B cell (primary cell): ENCODE measurements at regions not wholly inside any gene's neighbourhood (a gene's known extent, or its start where the extent isn't known, plus 50 kb on each side); places are given as distances from the start of the nearest gene placed in this dataset.

Experiments used
- ATAC-seq: fragments of 200-7000 bp; cut with Tn5 transposase; one replicate; pipeline ENCODE4 v1.10.0; 2021; ENCODE audit warnings: low read depth, mild to moderate bottlenecking, moderate number of reproducible peaks, moderate library complexity
- CTCF ChIA-PET: fragments of 350-600 bp; sonication (Branson Sonifier 250); formaldehyde crosslinking; loops from one replicate; lab custom pipeline; 2021; ENCODE audit warnings: antibody characterized with exemption, inconsistent platforms; lab: Charles Lee
- POLR2A ChIA-PET: fragments of 350-600 bp; sonication (Branson Sonifier 250); formaldehyde crosslinking; loops from one replicate; lab custom pipeline; 2021; ENCODE audit warnings: antibody characterized with exemption; lab: Charles Lee
- DNase-seq: peaks from one replicate; pipeline ENCODE4 v3.0.0; 2013
- H2AFZ ChIP-seq: 2 replicates; pipeline ENCODE4 v1.6.1; 2012; ENCODE audit warnings: mild to moderate bottlenecking, low read depth, low read length; ENCODE audit not compliant: insufficient read depth, poor library complexity, severe bottlenecking
- H3K27ac ChIP-seq, 2 donors: 1 replicate in 1 of 2; 2 replicates in 1 of 2; pipeline ENCODE4 v1.5.1; 2012 to 2013; ENCODE audit warnings: low read length in 2 of 2, mild to moderate bottlenecking in 2 of 2, moderate library complexity in 1 of 2
- H3K27me3 ChIP-seq, 4 experiments: fragments of 200-600 bp in 1 of 4; sonication (generic) in 1 of 4; replicated peaks in 1 of 4; 1 replicate in 2 of 4; 2 replicates in 2 of 4; pipeline versions ENCODE4 v1.6.1 to v1.7.0; 2013 to 2016; ENCODE audit warnings: low read length in 3 of 4, mild to moderate bottlenecking in 2 of 4, mixed read lengths in 1 of 4, moderate library complexity in 1 of 4; ENCODE audit not compliant: insufficient read depth in 4 of 4, control insufficient read depth in 3 of 4; ENCODE audit errors: control extremely low read depth in 1 of 4
- H3K36me3 ChIP-seq, 2 experiments: replicated peaks in 1 of 2; 1 replicate in 1 of 2; 2 replicates in 1 of 2; pipeline versions ENCODE4 v1.6.1 to v1.7.1; 2013; ENCODE audit warnings: low read length in 1 of 2; ENCODE audit not compliant: insufficient read depth in 2 of 2, control insufficient read depth in 1 of 2; ENCODE audit errors: control extremely low read depth in 1 of 2, extremely low read depth in 1 of 2
- H3K4me1 ChIP-seq, 2 donors: fragments of 200-600 bp in 1 of 2; sonication (generic) in 1 of 2; 1 replicate in 1 of 2; 2 replicates in 1 of 2; pipeline versions ENCODE4 v1.5.1 to v1.6.1; 2013 to 2017; ENCODE audit warnings: low read length in 2 of 2; ENCODE audit not compliant: control insufficient read depth in 2 of 2, insufficient read depth in 2 of 2
- H3K4me2 ChIP-seq: replicated peaks from 2 replicates; pipeline ENCODE3; 2012; ENCODE audit warnings: mild to moderate bottlenecking, low read depth, low read length; ENCODE audit not compliant: poor library complexity, severe bottlenecking
- H3K4me3 ChIP-seq, 5 experiments: fragments of 200-600 bp in 1 of 5; sonication (generic) in 1 of 5; 1 replicate in 3 of 5; 2 replicates in 2 of 5; pipeline versions ENCODE4 v1.5.1 to v1.7.0; 2011 to 2016; ENCODE audit warnings: low read length in 4 of 5, mild to moderate bottlenecking in 4 of 5, low read depth in 2 of 5, control low read depth in 1 of 5, moderate library complexity in 1 of 5; ENCODE audit not compliant: insufficient read depth in 1 of 5; ENCODE audit errors: control extremely low read depth in 1 of 5, extremely low read depth in 1 of 5
- H3K79me2 ChIP-seq: fragments of 200-600 bp; sonication (generic); one replicate; pipeline ENCODE4 v1.6.0; 2016; ENCODE audit warnings: low read length; ENCODE audit not compliant: control insufficient read depth, insufficient read depth
- H3K9ac ChIP-seq: fragments of 200-600 bp; sonication (generic); 2 replicates; pipeline ENCODE4 v1.6.1; 2017; ENCODE audit warnings: mild to moderate bottlenecking, low read length, moderate library complexity
- H3K9me3 ChIP-seq, 3 donors: one replicate each; pipeline versions ENCODE4 v1.6.1 to v1.7.1; 2013; ENCODE audit warnings: low read length in 2 of 3; ENCODE audit not compliant: control insufficient read depth in 2 of 3, insufficient read depth in 1 of 3; ENCODE audit errors: control extremely low read depth in 1 of 3
- H4K20me1 ChIP-seq: 2 replicates; pipeline ENCODE4 v1.6.0; 2012; ENCODE audit warnings: mild to moderate bottlenecking, low read length; ENCODE audit not compliant: insufficient read depth, control insufficient read depth, poor library complexity, severe bottlenecking
- H3K27ac Mint-ChIP-seq: one replicate; pipeline ENCODE4 v1.8.0; 2021; ENCODE audit warnings: mixed read lengths
- H3K27me3 Mint-ChIP-seq: one replicate; pipeline ENCODE4 v1.8.0; 2021; ENCODE audit warnings: mixed read lengths
- H3K4me1 Mint-ChIP-seq: one replicate; pipeline ENCODE4 v1.8.0; 2021; ENCODE audit warnings: mixed read lengths
- H3K4me3 Mint-ChIP-seq: one replicate; pipeline ENCODE4 v1.8.0; 2021; ENCODE audit warnings: mixed read lengths
- H3K9me3 Mint-ChIP-seq: one replicate; pipeline ENCODE4 v1.8.0; 2022; ENCODE audit warnings: mixed read lengths; ENCODE audit not compliant: insufficient read depth
- CTCF ChIP-seq: fragments of 200-600 bp; IDR thresholded peaks from one replicate; pipeline ENCODE4 v1.8.0; 2022; ENCODE audit warnings: antibody characterized with exemption, mild to moderate bottlenecking
- EZH2 ChIP-seq: IDR thresholded peaks from 2 replicates; pipeline ENCODE4 v1.6.1; 2012; ENCODE audit warnings: borderline replicate concordance, low read depth, mild to moderate bottlenecking, moderate library complexity, low read length; ENCODE audit not compliant: insufficient read depth, poor library complexity, severe bottlenecking
- WGBS: methylation state at CpG from one replicate; pipeline ENCODE4 v1.1.5; 2013; ENCODE audit warnings: missing lambda C conversion rate; ENCODE audit not compliant: insufficient coverage; 5-methylcytosine and 5-hydroxymethylcytosine counted together
- intact Hi-C: fragments of 100-400 bp; cut with micrococcal nuclease; formaldehyde crosslinking; loops from one replicate; pipeline ENCODE4 v1.10.0; 2022

GRCh38 chr1:218025454-218025853 lies 259.6 kb upstream of the RRP15 start:
- no peak overlapping the region for H2AFZ ChIP-seq
- no peaks in the 10 kb centered on the region for H3K4me1 ChIP-seq
- Mint-ChIP-seq H3K4me1 (no peaks in the 10 kb centered on the region), H3K4me3 (no peak overlapping the region), H3K9me3 (no peaks in the 10 kb centered on the region), H3K27ac (no peak overlapping the region), H3K27me3 (no peaks in the 10 kb centered on the region)
- H3K4me2 ChIP-seq: no peak overlapping the region
- intact Hi-C loops: no loop called here
- no peaks in the 10 kb centered on the region for H4K20me1 ChIP-seq
- no peaks in the 10 kb centered on the region for H3K27me3 ChIP-seq
- CTCF ChIA-PET: no interaction called here
- H3K27ac ChIP-seq: no peak overlapping the region
- H3K4me3 ChIP-seq: no peak overlapping the region
- H3K79me2 ChIP-seq: no peaks in the 10 kb centered on the region
- TF ChIP-seq CTCF: no peak
- no peak for TF ChIP-seq EZH2
- H3K9ac ChIP-seq: no peak overlapping the region
- whole genome bisulfite sequencing: no CpG with 5 or more reads among the region's 2 CpGs
- POLR2A ChIA-PET: no interaction called here
- ATAC-seq (no peak), DNase-seq (no peak)
- no peaks in the 10 kb centered on the region for H3K36me3 ChIP-seq
- peaks cover 0 to 4% (median 0%) of the 10 kb centered on the region in 3 donors for H3K9me3 ChIP-seq

GRCh38 chr1:218027152-218027551 lies 257.9 kb upstream of the RRP15 start:
- H2AFZ ChIP-seq: no peak overlapping the region
- DNase-seq (no peak), ATAC-seq (no peak)
- Mint-ChIP-seq H3K27me3 (no peaks in the 10 kb centered on the region), H3K4me1 (no peaks in the 10 kb centered on the region), H3K9me3 (no peaks in the 10 kb centered on the region), H3K27ac (no peak overlapping the region), H3K4me3 (no peak overlapping the region)
- H3K9ac ChIP-seq: no peak overlapping the region
- POLR2A ChIA-PET: no interaction called here
- no CpG with 5 or more reads among the region's 5 CpGs for WGBS
- intact Hi-C loops: no loop called here
- H3K36me3 ChIP-seq: no peaks in the 10 kb centered on the region
- TF ChIP-seq CTCF (no peak), EZH2 (no peak)
- H3K4me2 ChIP-seq: no peak overlapping the region
- CTCF ChIA-PET: no interaction called here
- no peaks in the 10 kb centered on the region for H3K9me3 ChIP-seq
- no peak overlapping the region for H3K27ac ChIP-seq
- H3K79me2 ChIP-seq: no peaks in the 10 kb centered on the region
- H3K4me1 ChIP-seq: no peaks in the 10 kb centered on the region
- H4K20me1 ChIP-seq: no peaks in the 10 kb centered on the region
- no peaks in the 10 kb centered on the region for H3K27me3 ChIP-seq
- H3K4me3 ChIP-seq: no peak overlapping the region
